ENCODE measurements at regions not wholly inside any gene's neighbourhood (a gene's known extent, or its start where the extent isn't known, plus 50 kb on each side); places are given as distances from the start of the nearest gene placed in this dataset.

- TF ChIP-seq EP300 (IDR thresholded peaks at IDR 0.05) (no peak), POLR2A (IDR thresholded peaks at IDR 0.05; ENCODE audit: low read depth) (no peak), POLR2AphosphoS5 (IDR thresholded peaks at IDR 0.05) (no peak)
- TF ChIP-seq, protein P1, sequence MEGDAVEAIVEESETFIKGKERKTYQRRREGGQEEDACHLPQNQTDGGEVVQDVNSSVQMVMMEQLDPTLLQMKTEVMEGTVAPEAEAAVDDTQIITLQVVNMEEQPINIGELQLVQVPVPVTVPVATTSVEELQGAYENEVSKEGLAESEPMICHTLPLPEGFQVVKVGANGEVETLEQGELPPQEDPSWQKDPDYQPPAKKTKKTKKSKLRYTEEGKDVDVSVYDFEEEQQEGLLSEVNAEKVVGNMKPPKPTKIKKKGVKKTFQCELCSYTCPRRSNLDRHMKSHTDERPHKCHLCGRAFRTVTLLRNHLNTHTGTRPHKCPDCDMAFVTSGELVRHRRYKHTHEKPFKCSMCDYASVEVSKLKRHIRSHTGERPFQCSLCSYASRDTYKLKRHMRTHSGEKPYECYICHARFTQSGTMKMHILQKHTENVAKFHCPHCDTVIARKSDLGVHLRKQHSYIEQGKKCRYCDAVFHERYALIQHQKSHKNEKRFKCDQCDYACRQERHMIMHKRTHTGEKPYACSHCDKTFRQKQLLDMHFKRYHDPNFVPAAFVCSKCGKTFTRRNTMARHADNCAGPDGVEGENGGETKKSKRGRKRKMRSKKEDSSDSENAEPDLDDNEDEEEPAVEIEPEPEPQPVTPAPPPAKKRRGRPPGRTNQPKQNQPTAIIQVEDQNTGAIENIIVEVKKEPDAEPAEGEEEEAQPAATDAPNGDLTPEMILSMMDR (IDR thresholded peaks at IDR 0.05) = no peak
Measured at GRCh38 chr4:27364509-27364908, 503.9 kb downstream of the STIM2 start.

Data from esophagus muscularis mucosa (tissue), 4 donors.